Naive thymus-derived CD4-positive, alpha-beta T cell (primary cell): ENCODE measurements at regions not wholly inside any gene's neighbourhood (a gene's known extent, or its start where the extent isn't known, plus 50 kb on each side); places are given as distances from the start of the nearest gene placed in this dataset.

Experiments used
- ATAC-seq: fragments of 150-1000 bp; cut with Tn5 transposase; 2 replicates; pipeline ENCODE4 v1.10.0; 2021; ENCODE audit warnings: mild to moderate bottlenecking, moderate library complexity
- CTCF ChIA-PET: fragments of 350-600 bp; sonication (Branson Sonifier 250); formaldehyde crosslinking; loops from one replicate; lab custom pipeline; 2021; ENCODE audit warnings: antibody characterized with exemption; lab: Charles Lee
- POLR2A ChIA-PET: fragments of 350-600 bp; sonication (Branson Sonifier 250); formaldehyde crosslinking; loops from one replicate; lab custom pipeline; 2021; ENCODE audit warnings: antibody characterized with exemption, inconsistent platforms; lab: Charles Lee
- DNase-seq, 9 donors: peaks; one replicate each; pipeline versions ENCODE4 v3.0.0 to v3.0.0-alpha.2; 2020 to 2022; ENCODE audit warnings: mixed read lengths in 1 of 9
- H3K27ac ChIP-seq: one replicate; pipeline ENCODE4 v1.7.0; 2013; ENCODE audit warnings: mild to moderate bottlenecking, low read depth, low read length, moderate library complexity
- H3K27me3 ChIP-seq, 2 donors: one replicate each; pipeline ENCODE4 v1.7.0; 2013; ENCODE audit warnings: low read length in 2 of 2, mild to moderate bottlenecking in 2 of 2, moderate library complexity in 2 of 2; ENCODE audit not compliant: control insufficient read depth in 2 of 2, insufficient read depth in 2 of 2
- H3K36me3 ChIP-seq, 3 experiments: 1 replicate in 2 of 3; 2 replicates in 1 of 3; pipeline ENCODE4 v1.7.0; 2013; ENCODE audit warnings: low read length in 3 of 3, mild to moderate bottlenecking in 3 of 3, moderate library complexity in 1 of 3; ENCODE audit not compliant: insufficient read depth in 3 of 3, control insufficient read depth in 2 of 3
- H3K4me1 ChIP-seq, 2 donors: one replicate each; pipeline ENCODE4 v1.7.0; 2013; ENCODE audit warnings: low read length in 2 of 2, mild to moderate bottlenecking in 2 of 2, moderate library complexity in 1 of 2; ENCODE audit not compliant: control insufficient read depth in 2 of 2, insufficient read depth in 2 of 2
- H3K4me3 ChIP-seq: 2 replicates; pipeline ENCODE4 v1.7.0; 2013; ENCODE audit warnings: mild to moderate bottlenecking, low read length
- H3K9me3 ChIP-seq, 3 experiments: 1 replicate in 2 of 3; 2 replicates in 1 of 3; pipeline ENCODE4 v1.7.0; 2013; ENCODE audit warnings: low read length in 3 of 3; ENCODE audit not compliant: control insufficient read depth in 2 of 3
- H3K27ac Mint-ChIP-seq, 9 donors: one replicate each; pipeline ENCODE4 v1.8.0; 2020 to 2022; ENCODE audit warnings: mixed read lengths in 9 of 9, mild to moderate bottlenecking in 8 of 9, moderate library complexity in 5 of 9, inconsistent platforms in 2 of 9
- H3K27me3 Mint-ChIP-seq, 5 donors: one replicate each; pipeline ENCODE4 v1.8.0; 2021 to 2022; ENCODE audit warnings: mixed read lengths in 5 of 5, mild to moderate bottlenecking in 1 of 5
- H3K36me3 Mint-ChIP-seq, 5 donors: one replicate each; pipeline ENCODE4 v1.8.0; 2020 to 2022; ENCODE audit warnings: mixed read lengths in 5 of 5, mild to moderate bottlenecking in 3 of 5, inconsistent platforms in 1 of 5
- H3K4me1 Mint-ChIP-seq, 7 donors: one replicate each; pipeline ENCODE4 v1.8.0; 2020 to 2022; ENCODE audit warnings: mixed read lengths in 7 of 7, mild to moderate bottlenecking in 3 of 7, inconsistent platforms in 1 of 7
- H3K4me3 Mint-ChIP-seq, 10 donors: one replicate each; pipeline ENCODE4 v1.8.0; 2020 to 2022; ENCODE audit warnings: mild to moderate bottlenecking in 10 of 10, mixed read lengths in 10 of 10, moderate library complexity in 6 of 10, inconsistent platforms in 2 of 10
- H3K9me3 Mint-ChIP-seq, 11 donors: one replicate each; pipeline ENCODE4 v1.8.0; 2020 to 2022; ENCODE audit warnings: mixed read lengths in 11 of 11, mild to moderate bottlenecking in 4 of 11, inconsistent platforms in 1 of 11, moderate library complexity in 1 of 11
- intact Hi-C, 2 donors: fragments of 100-400 bp; cut with micrococcal nuclease; formaldehyde crosslinking; loops; one replicate each; pipeline ENCODE4 v1.15.1; 2023

GRCh38 chr13:107969546-107969945 is 245.8 kb downstream of the LIG4 start:
- no peaks in the 10 kb centered on the region for H3K36me3 Mint-ChIP-seq
- H3K4me1 ChIP-seq: no peaks in the 10 kb centered on the region
- H3K27me3 ChIP-seq: no peaks in the 10 kb centered on the region
- H3K27ac Mint-ChIP-seq: no peak overlapping the region
- DNase-seq: no peak
- intact Hi-C loops: no loop called here
- H3K27ac ChIP-seq: no peak overlapping the region
- ATAC-seq: no peak
- H3K9me3 Mint-ChIP-seq: peaks cover 0 to 29% (median 4%) of the 10 kb centered on the region in 11 donors
- H3K27me3 Mint-ChIP-seq: no peaks in the 10 kb centered on the region
- ChIA-PET POLR2A (no interaction called here), CTCF (no interaction called here)
- H3K9me3 ChIP-seq: no peaks in the 10 kb centered on the region
- H3K4me3 ChIP-seq: no peak overlapping the region
- H3K4me1 Mint-ChIP-seq: no peaks in the 10 kb centered on the region
- H3K4me3 Mint-ChIP-seq: no peak overlapping the region
- H3K36me3 ChIP-seq: no peaks in the 10 kb centered on the region

GRCh38 chr13:107968470-107968869 is 246.9 kb downstream of the LIG4 start:
- no peaks in the 10 kb centered on the region for H3K4me1 ChIP-seq
- Mint-ChIP-seq H3K9me3 (peaks cover 0 to 35% (median 4%) of the 10 kb centered on the region in 11 donors), H3K4me1 (no peaks in the 10 kb centered on the region), H3K27me3 (peaks cover 0 to 5% (median 0%) of the 10 kb centered on the region in 5 donors), H3K27ac (no peak overlapping the region), H3K4me3 (no peak overlapping the region), H3K36me3 (no peaks in the 10 kb centered on the region)
- intact Hi-C loops: no loop called here
- H3K27ac ChIP-seq: no peak overlapping the region
- no peaks in the 10 kb centered on the region for H3K27me3 ChIP-seq
- DNase-seq (no peak), ATAC-seq (no peak)
- no peaks in the 10 kb centered on the region for H3K36me3 ChIP-seq
- H3K4me3 ChIP-seq: no peak overlapping the region
- CTCF ChIA-PET: no interaction called here
- H3K9me3 ChIP-seq: no peaks in the 10 kb centered on the region
- POLR2A ChIA-PET: no interaction called here

- Histone ChIP-seq H3K9me3 (no peaks in the 10 kb centered on the region), H3K27ac (no peak overlapping the region), H3K4me1 (no peaks in the 10 kb centered on the region), H3K27me3 (no peaks in the 10 kb centered on the region), H3K36me3 (no peaks in the 10 kb centered on the region), H3K4me3 (no peak overlapping the region)
- POLR2A ChIA-PET: no interaction called here
- no peak for DNase-seq
- peaks cover 0 to 43% (median 4%) of the 10 kb centered on the region in 11 donors for H3K9me3 Mint-ChIP-seq
- CTCF ChIA-PET: no interaction called here
- H3K36me3 Mint-ChIP-seq: no peaks in the 10 kb centered on the region
- H3K27ac Mint-ChIP-seq: no peak overlapping the region
- H3K27me3 Mint-ChIP-seq: peaks cover 0 to 11% (median 0%) of the 10 kb centered on the region in 5 donors
- no peaks in the 10 kb centered on the region for H3K4me1 Mint-ChIP-seq
- H3K4me3 Mint-ChIP-seq: no peak overlapping the region
- intact Hi-C loops: no loop called here
- ATAC-seq: no peak
These were observed 250.9 kb downstream of the LIG4 start for GRCh38 chr13:107964395-107964794.

GRCh38 chr13:107961849-107962608 is 253.3 kb downstream of the LIG4 start:
- Mint-ChIP-seq H3K27ac (no peak overlapping the region), H3K4me1 (no peaks in the 10 kb centered on the region), H3K36me3 (no peaks in the 10 kb centered on the region), H3K9me3 (peaks cover 1 to 37% (median 4%) of the 10 kb centered on the region in 11 donors), H3K4me3 (no peak overlapping the region), H3K27me3 (peaks cover 0 to 11% (median 0%) of the 10 kb centered on the region in 5 donors)
- no peaks in the 10 kb centered on the region for H3K9me3 ChIP-seq
- H3K27me3 ChIP-seq: no peaks in the 10 kb centered on the region
- no peak overlapping the region for H3K27ac ChIP-seq
- no peak overlapping the region for H3K4me3 ChIP-seq
- ChIA-PET CTCF (no interaction called here), POLR2A (no interaction called here)
- ATAC-seq (no peak), DNase-seq (no peak)
- no peaks in the 10 kb centered on the region for H3K4me1 ChIP-seq
- intact Hi-C loops: no loop called here
- no peaks in the 10 kb centered on the region for H3K36me3 ChIP-seq

- peaks cover 0 to 11% (median 0%) of the 10 kb centered on the region in 5 donors for H3K27me3 Mint-ChIP-seq
- H3K36me3 Mint-ChIP-seq: no peaks in the 10 kb centered on the region
- peaks cover under 1 to 27% (median 3%) of the 10 kb centered on the region in 11 donors for H3K9me3 Mint-ChIP-seq
- H3K4me1 Mint-ChIP-seq: no peaks in the 10 kb centered on the region
- no peak overlapping the region for H3K27ac ChIP-seq
- intact Hi-C loops: no loop called here
- no peaks in the 10 kb centered on the region for H3K36me3 ChIP-seq
- ChIA-PET POLR2A (no interaction called here), CTCF (no interaction called here)
- no peaks in the 10 kb centered on the region for H3K4me1 ChIP-seq
- no peak overlapping the region for H3K4me3 ChIP-seq
- no peak overlapping the region for H3K4me3 Mint-ChIP-seq
- H3K27ac Mint-ChIP-seq: no peak overlapping the region
- DNase-seq (no peak), ATAC-seq (no peak)
- H3K9me3 ChIP-seq: no peaks in the 10 kb centered on the region
- H3K27me3 ChIP-seq: no peaks in the 10 kb centered on the region
These were observed 255.0 kb downstream of the LIG4 start for GRCh38 chr13:107960301-107960700.

GRCh38 chr13:107956889-107957288 is 258.4 kb downstream of the LIG4 start:
- Histone ChIP-seq H3K4me3 (no peak overlapping the region), H3K9me3 (no peaks in the 10 kb centered on the region), H3K27me3 (no peaks in the 10 kb centered on the region), H3K36me3 (no peaks in the 10 kb centered on the region), H3K4me1 (no peaks in the 10 kb centered on the region), H3K27ac (no peak overlapping the region)
- no peak for ATAC-seq
- Mint-ChIP-seq H3K27ac (no peak overlapping the region), H3K27me3 (peaks cover 0 to under 1% (median 0%) of the 10 kb centered on the region in 5 donors), H3K36me3 (no peaks in the 10 kb centered on the region), H3K9me3 (peaks cover 0 to 21% (median 1%) of the 10 kb centered on the region in 11 donors), H3K4me1 (no peaks in the 10 kb centered on the region), H3K4me3 (no peak overlapping the region)
- intact Hi-C loops: no loop called here
- CTCF ChIA-PET: no interaction called here
- POLR2A ChIA-PET: no interaction called here
- DNase-seq: no peak

- Mint-ChIP-seq H3K4me3 (no peak overlapping the region), H3K27ac (no peak overlapping the region), H3K4me1 (no peaks in the 10 kb centered on the region), H3K36me3 (no peaks in the 10 kb centered on the region), H3K27me3 (peaks cover 0 to 4% (median 0%) of the 10 kb centered on the region in 5 donors), H3K9me3 (peaks cover 0 to 24% (median 16%) of the 10 kb centered on the region in 11 donors)
- ATAC-seq: no peak
- DNase-seq: no peak
- H3K36me3 ChIP-seq: no peaks in the 10 kb centered on the region
- no peak overlapping the region for H3K27ac ChIP-seq
- ChIA-PET CTCF (no interaction called here), POLR2A (no interaction called here)
- H3K27me3 ChIP-seq: no peaks in the 10 kb centered on the region
- intact Hi-C loops: no loop called here
- H3K4me1 ChIP-seq: no peaks in the 10 kb centered on the region
- no peak overlapping the region for H3K4me3 ChIP-seq
- peaks cover 0 to 6% (median 0%) of the 10 kb centered on the region in 3 experiments for H3K9me3 ChIP-seq
These were observed 273.2 kb downstream of the LIG4 start for GRCh38 chr13:107942030-107942617.
